DMS153 treated with DMSO at 0.1 percent for 48 hours (cell line): ENCODE measurements at regions not wholly inside any gene's neighbourhood (a gene's known extent, or its start where the extent isn't known, plus 50 kb on each side); places are given as distances from the start of the nearest gene placed in this dataset.
"Not testable (repeated sequence)": the region's sequence is repeated elsewhere in the genome, so short reads cannot be mapped to it uniquely, and the experiment has no call there.

Experiments used
- DNase-seq: peaks from one replicate; lab custom pipeline; 2025; ENCODE audit not compliant: unreplicated experiment; lab: John Stamatoyannopoulos, UW

DNA sequence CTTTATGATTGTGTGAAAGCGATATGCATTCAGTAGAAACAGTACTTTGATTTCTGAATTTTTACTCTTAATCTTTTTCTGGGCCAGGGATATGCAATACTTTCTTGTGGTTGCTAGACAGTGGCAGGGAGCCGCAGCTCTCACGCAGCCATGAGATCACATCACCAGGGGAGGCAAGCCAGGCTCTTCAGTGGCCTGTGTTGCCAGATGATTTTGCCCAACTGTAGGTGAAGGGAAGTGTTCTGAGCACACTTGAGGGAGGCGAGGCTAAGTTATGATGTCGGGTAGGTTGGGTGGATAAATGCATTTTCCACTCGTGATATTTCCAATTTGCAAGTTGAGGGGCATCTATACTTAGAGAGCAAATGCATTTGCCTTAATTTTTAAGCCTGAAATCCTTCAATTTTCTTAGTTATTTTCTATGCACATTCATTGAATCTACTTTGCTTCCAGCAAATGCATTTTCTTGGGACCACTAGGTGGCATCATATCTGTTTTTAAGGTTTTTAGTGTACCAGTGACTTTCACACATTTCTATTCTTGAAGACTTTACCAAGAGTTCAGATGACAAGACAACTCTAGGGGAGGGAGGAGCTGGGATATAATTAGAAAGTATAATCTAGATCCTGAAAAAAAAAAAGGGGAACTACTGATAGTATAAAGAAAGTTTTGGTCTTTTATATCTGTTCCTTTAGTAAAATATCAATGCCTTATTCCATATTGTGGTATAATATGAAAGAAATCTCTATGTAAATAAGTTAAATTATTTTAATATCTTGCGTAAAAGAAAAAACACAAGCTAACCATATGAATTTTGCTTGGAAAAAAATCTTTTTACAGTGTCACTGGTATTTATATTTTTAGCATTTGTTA, 643.3 kb downstream of the SOCS6 start:
- DNase-seq = peak; percentile 14

DNA sequence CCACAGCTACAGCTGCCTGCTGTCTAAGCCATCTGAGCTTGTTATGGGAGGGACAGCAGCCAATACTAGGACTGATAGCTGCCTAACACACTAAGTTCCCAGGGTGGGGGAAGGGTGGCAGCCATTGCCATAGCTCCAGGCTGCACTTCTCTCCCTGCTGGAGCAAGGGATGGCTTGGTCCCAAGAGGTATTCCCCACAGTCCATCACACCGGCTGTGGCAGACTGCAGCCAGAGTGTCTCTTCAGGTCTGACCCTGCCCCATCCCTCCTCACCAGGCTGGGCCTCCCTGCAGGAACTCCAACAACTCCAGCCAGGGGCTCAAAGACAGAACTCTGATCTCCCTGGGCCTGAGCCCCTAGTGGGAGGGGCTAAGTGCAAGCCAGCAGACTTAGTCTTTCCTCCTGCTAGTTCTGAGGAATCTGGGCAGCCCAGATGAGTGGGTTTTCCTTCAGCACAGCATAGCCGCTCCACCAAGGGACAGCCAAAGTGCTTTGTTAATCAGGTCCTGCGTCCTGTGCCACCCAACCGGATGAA, 632.1 kb downstream of the SOCS6 start:
- no peak for DNase-seq

DNA sequence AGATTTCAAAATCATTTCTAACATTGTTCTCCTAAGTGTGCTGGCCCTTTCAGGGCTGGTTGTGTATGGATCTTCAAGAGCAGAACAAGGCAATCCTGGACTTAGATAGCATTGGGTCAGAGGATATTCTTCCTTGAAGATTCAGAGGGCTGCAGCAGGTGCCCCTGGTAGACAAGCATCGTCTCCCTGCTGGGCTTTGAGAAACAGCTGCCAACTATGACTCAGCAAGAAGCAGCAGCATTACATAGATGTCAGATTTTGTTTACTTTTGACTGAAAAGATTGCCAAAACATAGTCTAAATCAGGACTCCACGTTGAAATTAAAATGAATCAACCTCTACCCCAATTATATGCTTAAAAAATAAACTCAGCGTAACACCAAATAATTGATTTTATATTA, 618.8 kb downstream of the SOCS6 start:
- DNase-seq = peak; percentile 51

GRCh38 chr18:70892381-70892780, 603.5 kb downstream of the SOCS6 start:
- DNase-seq = no peak

DNA sequence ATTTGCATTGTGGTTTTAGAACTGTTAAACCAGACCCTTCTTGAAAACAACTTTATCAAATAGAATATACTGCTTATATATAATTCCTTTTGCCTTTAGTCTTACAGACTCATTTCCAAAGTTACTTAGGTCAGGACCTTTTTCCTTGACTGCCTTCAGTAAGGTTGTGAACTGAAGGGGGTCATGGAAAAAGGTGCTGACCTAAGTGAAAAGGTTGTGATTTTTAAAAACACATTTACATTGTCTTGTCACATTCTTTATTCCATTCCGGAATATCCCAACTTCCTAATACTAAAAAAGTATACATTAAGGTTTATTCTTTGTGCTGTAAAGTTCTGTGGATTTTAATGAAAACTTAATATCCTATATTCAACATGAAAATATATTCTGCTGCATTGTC, 581.4 kb downstream of the SOCS6 start:
- DNase-seq = no peak

GRCh38 chr18:70848329-70848728, 559.5 kb downstream of the SOCS6 start:
- DNase-seq = peak; percentile 30

- DNase-seq = no peak
Measured at GRCh38 chr18:70840649-70841048, 551.8 kb downstream of the SOCS6 start.

DNA sequence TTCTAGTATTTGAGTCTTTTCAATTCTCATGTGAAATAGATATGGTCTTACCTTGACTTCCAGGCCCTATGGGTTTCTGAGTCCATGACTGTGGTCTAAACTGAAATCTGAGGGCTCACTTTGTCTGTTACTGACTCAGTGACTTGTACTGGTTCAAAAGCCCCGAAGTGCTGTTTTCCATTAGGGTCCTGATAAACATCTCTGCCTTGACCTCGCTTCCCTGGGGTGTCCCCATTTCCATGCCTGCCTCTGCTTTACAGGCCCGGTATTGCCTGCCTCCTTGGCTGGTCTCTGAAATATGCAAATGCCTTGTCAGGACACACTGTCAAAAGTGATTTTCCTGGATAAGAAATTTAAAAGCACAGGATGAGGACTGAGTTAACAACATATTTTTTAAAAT, 538.8 kb downstream of the SOCS6 start:
- no peak for DNase-seq

DNA sequence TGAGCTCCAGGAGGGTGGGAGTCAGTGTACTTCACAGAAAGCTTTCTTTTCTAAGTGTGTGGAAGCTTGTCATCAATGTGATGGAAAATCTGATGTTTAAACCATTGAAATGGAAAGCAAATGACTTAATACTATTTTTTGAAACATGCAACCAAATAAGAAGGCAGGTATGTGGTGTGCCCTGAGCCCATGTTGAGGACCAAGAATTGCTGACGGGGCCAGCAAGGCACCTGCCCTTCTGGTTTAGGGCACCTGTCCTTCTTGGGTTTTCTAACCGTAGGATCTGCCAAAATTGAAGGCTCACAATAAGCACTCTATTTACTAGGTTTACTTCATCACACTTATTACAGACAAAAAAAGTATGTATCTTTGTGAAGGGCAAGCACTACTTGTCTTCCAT, 537.7 kb downstream of the SOCS6 start:
- DNase-seq = no peak

GRCh38 chr18:70822691-70823090, 533.8 kb downstream of the SOCS6 start:
- DNase-seq = no peak

- no peak for DNase-seq
Measured at GRCh38 chr18:70822117-70822516, 533.3 kb downstream of the SOCS6 start.

DNA sequence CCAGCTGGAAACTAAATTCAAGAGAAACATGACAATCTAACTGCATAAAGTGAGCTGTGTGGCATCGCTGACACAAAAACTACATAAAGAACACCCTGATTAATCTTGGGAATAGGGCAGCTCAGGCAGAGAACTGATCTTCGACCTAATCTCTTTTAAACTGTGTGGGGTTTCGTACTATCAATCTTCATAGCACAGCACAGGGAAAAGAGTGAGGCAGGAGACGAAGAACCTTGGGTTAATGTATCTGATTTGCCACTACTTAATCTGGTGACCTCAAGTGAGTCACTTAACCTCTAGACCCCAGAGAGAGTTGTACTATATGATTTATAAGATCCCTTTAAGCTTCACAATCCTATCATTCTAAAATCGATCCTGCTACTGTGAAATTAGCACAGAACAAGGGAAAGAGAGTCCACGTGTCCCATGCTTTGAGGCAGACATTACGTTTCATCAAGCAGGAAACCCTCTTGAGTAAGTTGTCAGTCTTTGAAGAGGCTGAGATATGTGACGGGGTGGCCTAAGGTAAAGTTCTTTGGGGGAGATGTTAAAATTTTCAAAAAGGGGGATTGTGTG, 519.7 kb downstream of the SOCS6 start:
- no peak for DNase-seq

GRCh38 chr18:70781860-70782453, 493.1 kb downstream of the SOCS6 start:
- DNase-seq = peak; percentile 35

- DNase-seq = not testable (repeated sequence)
Measured at GRCh38 chr18:70766254-70766653, 477.4 kb downstream of the SOCS6 start.

GRCh38 chr18:70762812-70763211, 474.0 kb downstream of the SOCS6 start:
- DNase-seq = no peak

GRCh38 chr18:70758780-70759179, 469.9 kb downstream of the SOCS6 start:
- DNase-seq = no peak

DNA sequence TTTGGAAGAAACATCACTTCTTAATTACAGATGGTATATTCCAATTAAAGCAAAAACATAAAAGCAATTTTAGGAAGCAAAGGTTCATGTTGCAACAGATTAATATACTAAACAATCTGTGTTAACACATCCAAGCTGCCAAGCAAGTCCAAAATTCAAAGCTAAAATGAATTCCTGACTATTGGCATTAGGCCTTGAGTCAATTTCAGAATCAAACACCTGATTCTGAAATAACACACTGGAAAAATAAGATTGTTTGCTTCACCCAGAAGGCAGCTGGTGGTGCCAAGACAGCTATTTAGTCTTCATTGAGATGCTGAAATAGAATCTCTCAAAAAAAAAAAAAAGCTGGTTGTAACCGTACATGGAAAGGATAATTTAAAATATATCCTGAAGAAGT, 465.6 kb downstream of the SOCS6 start:
- DNase-seq = no peak

GRCh38 chr18:70732916-70733315, 444.1 kb downstream of the SOCS6 start:
- DNase-seq = no peak

GRCh38 chr18:70732188-70732587, 443.3 kb downstream of the SOCS6 start:
- DNase-seq = no peak

DNA sequence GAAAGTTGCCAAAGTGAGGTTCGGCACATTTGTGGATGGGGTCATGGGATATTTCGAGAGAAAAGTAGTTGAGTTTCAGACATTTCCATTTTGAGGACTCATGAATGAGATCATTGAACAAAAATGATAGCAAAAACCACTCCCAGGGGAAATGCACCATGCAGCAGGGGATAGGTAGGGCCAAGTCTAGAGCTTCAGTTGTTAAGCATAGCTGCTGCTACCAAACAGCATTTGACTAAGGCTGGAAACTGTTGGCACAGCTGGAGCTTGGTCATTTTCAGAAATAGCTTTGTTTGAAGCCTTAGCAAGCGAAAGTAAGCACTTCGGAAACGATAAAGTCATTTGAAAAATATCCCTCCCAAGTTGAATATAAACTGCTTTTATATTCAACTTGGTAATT, 431.8 kb downstream of the SOCS6 start:
- no peak for DNase-seq

DNA sequence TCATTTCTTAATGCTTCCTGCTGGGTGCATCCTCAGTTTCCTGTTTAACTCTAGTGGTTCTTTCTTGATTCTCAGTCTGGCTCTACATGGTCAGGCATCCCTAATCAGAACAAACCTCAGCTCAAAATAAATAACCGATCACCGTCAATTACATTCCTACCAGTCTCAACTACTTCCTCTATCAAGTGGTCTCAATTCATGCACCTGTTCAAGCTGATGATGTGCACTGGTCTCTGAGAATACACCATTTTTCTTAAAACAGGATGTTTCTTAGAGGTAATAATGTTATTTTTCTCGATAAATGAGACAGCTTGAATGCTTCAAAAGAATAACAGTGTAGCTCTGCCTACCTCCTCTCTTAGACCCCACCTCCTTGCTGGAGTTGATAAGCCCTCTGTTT, 420.9 kb downstream of the SOCS6 start:
- DNase-seq = no peak

DNA sequence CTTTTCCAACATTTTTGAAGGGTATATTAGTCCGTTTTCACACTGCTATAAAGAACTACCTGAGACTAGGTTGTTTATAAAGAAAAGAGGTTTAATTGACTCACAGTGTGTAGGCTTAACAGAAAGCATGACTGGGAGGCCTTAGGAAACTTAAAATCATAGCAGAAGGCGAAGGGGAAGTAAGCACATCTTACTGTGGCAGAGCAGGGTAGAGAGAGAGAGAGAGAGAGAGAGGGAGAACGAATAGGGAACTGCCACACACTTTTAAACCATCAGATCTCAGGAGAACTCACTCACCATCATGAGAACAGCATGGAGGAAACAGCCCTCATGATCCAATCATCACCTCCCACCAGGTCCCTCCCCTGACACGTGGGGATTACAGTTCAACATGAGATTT, 420.3 kb downstream of the SOCS6 start:
- DNase-seq = no peak
